GM23338 (cell line): ENCODE measurements at regions not wholly inside any gene's neighbourhood (a gene's known extent, or its start where the extent isn't known, plus 50 kb on each side); places are given as distances from the start of the nearest gene placed in this dataset.

Experiments
- ATAC-seq: fragments of 200-7000 bp; cut with Tn5 transposase; 3 replicates; pipeline ENCODE4 v1.9.1; 2020
- DNase-seq: peaks from one replicate; pipeline ENCODE4 v3.0.0-alpha.2; 2015; ENCODE audit warnings: low spot score
- H2AFZ ChIP-seq: fragments of 200-600 bp; sonication (generic); 2 replicates; pipeline ENCODE4 v1.8.0; 2016; ENCODE audit warnings: antibody characterized with exemption, mild to moderate bottlenecking, moderate library complexity
- H3F3A ChIP-seq: fragments of 200-600 bp; sonication (generic); replicated peaks from 2 replicates; pipeline ENCODE4 v1.8.0; 2017; ENCODE audit warnings: antibody characterized with exemption, mixed run types, low read depth
- H3K27ac ChIP-seq: fragments of 200-600 bp; sonication (generic); 2 replicates; pipeline ENCODE4 v1.6.1; 2016; ENCODE audit warnings: low read depth
- H3K27me3 ChIP-seq: fragments of 200-600 bp; sonication (generic); 2 replicates; pipeline ENCODE4 v1.8.0; 2016; ENCODE audit warnings: mild to moderate bottlenecking, mixed run types, moderate library complexity; ENCODE audit not compliant: insufficient read depth
- H3K36me3 ChIP-seq: fragments of 200-600 bp; sonication (generic); 2 replicates; pipeline ENCODE4 v1.8.0; 2016; ENCODE audit warnings: mild to moderate bottlenecking; ENCODE audit not compliant: insufficient read depth
- H3K4me1 ChIP-seq: fragments of 200-600 bp; sonication (generic); 2 replicates; pipeline ENCODE4 v1.8.0; 2016; ENCODE audit warnings: mild to moderate bottlenecking, moderate library complexity; ENCODE audit not compliant: insufficient read depth
- H3K4me2 ChIP-seq: fragments of 200-600 bp; sonication (generic); 2 replicates; pipeline ENCODE4 v1.7.1; 2017; ENCODE audit warnings: mixed run types
- H3K4me3 ChIP-seq: fragments of 200-600 bp; sonication (generic); 2 replicates; pipeline ENCODE4 v1.6.1; 2016; ENCODE audit warnings: mixed run types
- H3K79me2 ChIP-seq: fragments of 200-600 bp; sonication (generic); replicated peaks from 2 replicates; pipeline ENCODE4 v1.8.0; 2017; ENCODE audit warnings: mild to moderate bottlenecking; ENCODE audit not compliant: insufficient read depth
- H3K9me2 ChIP-seq: fragments of 200-600 bp; sonication (generic); 2 replicates; pipeline ENCODE4 v1.8.0; 2017; ENCODE audit not compliant: insufficient read depth
- H4K20me1 ChIP-seq: fragments of 200-600 bp; sonication (generic); replicated peaks from 2 replicates; pipeline ENCODE4 v1.8.0; 2017; ENCODE audit warnings: mild to moderate bottlenecking; ENCODE audit not compliant: insufficient read depth
- H3K27ac Mint-ChIP-seq: 2 replicates; pipeline ENCODE4 v1.8.0; 2020; ENCODE audit warnings: inconsistent platforms, mild to moderate bottlenecking, moderate library complexity, mixed read lengths
- H3K27me3 Mint-ChIP-seq: 3 replicates; pipeline ENCODE4 v1.8.0; 2022; ENCODE audit warnings: low read depth, mild to moderate bottlenecking, moderate library complexity, mixed read lengths, inconsistent platforms; ENCODE audit not compliant: insufficient read depth, poor library complexity
- H3K36me3 Mint-ChIP-seq: 3 replicates; pipeline ENCODE4 v1.8.0; 2021; ENCODE audit warnings: low read depth, mild to moderate bottlenecking, inconsistent platforms, moderate library complexity, mixed read lengths
- H3K4me1 Mint-ChIP-seq: 3 replicates; pipeline ENCODE4 v1.8.0; 2020; ENCODE audit warnings: mild to moderate bottlenecking, inconsistent platforms, mixed read lengths
- H3K4me3 Mint-ChIP-seq: 3 replicates; pipeline ENCODE4 v1.8.0; 2021; ENCODE audit warnings: moderate library complexity, mild to moderate bottlenecking, inconsistent platforms, mixed read lengths
- H3K9me3 Mint-ChIP-seq: 3 replicates; pipeline ENCODE4 v1.8.0; 2020; ENCODE audit warnings: moderate library complexity, mild to moderate bottlenecking, inconsistent platforms, mixed read lengths
- CREB1 ChIP-seq: fragments of 250-450 bp; sonication (Bioruptor Pico); IDR thresholded peaks from 2 replicates; pipeline ENCODE4 v1.5.0; 2020; ENCODE audit warnings: low read depth, mild to moderate bottlenecking, moderate library complexity
- EZH2 ChIP-seq: fragments of 200-600 bp; sonication (generic); IDR thresholded peaks from one replicate; pipeline ENCODE4 v1.8.0; 2017; ENCODE audit warnings: antibody characterized with exemption, mild to moderate bottlenecking, low read depth; ENCODE audit not compliant: unreplicated experiment
- JUNB ChIP-seq: IDR thresholded peaks from one replicate; pipeline ENCODE4 v1.6.1; 2016; ENCODE audit warnings: antibody characterized with exemption; ENCODE audit not compliant: unreplicated experiment
- NANOG ChIP-seq: IDR thresholded peaks from 2 replicates; pipeline ENCODE4 v1.6.1; 2016; ENCODE audit warnings: antibody characterized with exemption, borderline replicate concordance
- POLR2AphosphoS5 ChIP-seq: IDR thresholded peaks from 2 replicates; pipeline ENCODE4 v1.6.1; 2016; ENCODE audit warnings: antibody characterized with exemption, low read depth
- STAT1 ChIP-seq: IDR thresholded peaks from one replicate; pipeline ENCODE4 v1.6.1; 2016; ENCODE audit warnings: antibody characterized with exemption; ENCODE audit not compliant: unreplicated experiment
- TF ChIP-seq, protein P1 (sequence below), 2 experiments: fragments of 200-600 bp in 1 of 2; sonication (generic) in 1 of 2; conservative IDR thresholded peaks; 2 replicates each; pipeline versions ENCODE4 v1.5.1 to v1.6.1; 2016 to 2017; ENCODE audit warnings: antibody characterized with exemption in 2 of 2, low read depth in 2 of 2, mild to moderate bottlenecking in 2 of 2, moderate library complexity in 1 of 2
- TF ChIP-seq, protein P2 (sequence below): IDR thresholded peaks from 2 replicates; pipeline ENCODE4 v1.6.1; 2016; ENCODE audit warnings: antibody characterized with exemption

DNA sequence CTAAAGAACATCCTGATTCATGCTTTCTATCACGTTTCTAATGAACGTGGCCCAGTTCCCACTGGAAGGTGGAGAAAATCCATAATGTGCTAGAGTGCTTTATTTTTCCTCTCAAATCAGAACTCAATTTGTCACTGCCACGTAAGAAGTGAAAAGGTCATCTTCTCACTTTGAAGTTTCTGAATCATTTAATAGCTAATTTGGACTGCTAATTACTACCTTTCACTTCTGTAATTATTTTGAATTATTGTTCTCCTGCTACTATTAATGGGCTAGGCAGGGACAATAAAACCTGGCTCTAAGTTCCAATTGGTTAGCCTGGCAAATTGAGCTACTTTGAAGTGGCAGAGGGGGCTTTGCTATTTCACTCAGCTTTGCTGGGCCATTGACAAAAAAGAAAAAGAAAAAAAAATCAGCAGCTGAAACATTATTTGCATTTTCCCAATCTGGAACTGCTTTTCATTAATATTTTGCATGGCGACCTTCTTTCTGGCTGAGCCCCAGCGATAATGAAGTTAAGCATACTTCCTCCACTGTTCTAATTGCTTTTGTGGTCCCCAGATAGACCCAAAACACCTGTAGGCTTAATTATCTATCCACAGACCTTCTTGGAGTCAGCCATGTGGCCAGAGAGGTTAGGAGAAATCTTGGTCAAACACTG lies 264.2 kb downstream of the SEC23IP start:
- H3K27ac ChIP-seq, result no peak overlapping the region
- 0 out of 2 replicates have a peak, but pooled peaks cover 11% of the 10 kb centered on the region for H3K9me2 ChIP-seq
- no peaks in the 10 kb centered on the region for H3K27me3 ChIP-seq
- ATAC-seq (no peak), DNase-seq (no peak)
- no peak overlapping the region for H3K27ac Mint-ChIP-seq
- no peak overlapping the region for H3K4me3 Mint-ChIP-seq
- H3K36me3 Mint-ChIP-seq, result no peaks in the 10 kb centered on the region
- H4K20me1 ChIP-seq, result no peaks in the 10 kb centered on the region
- no peaks in the 10 kb centered on the region for H3F3A ChIP-seq
- no peaks in the 10 kb centered on the region for H3K4me1 ChIP-seq
- H3K27me3 Mint-ChIP-seq, result peaks cover 6% of the 10 kb centered on the region
- H3K36me3 ChIP-seq, result no peaks in the 10 kb centered on the region
- TF ChIP-seq CREB1 (CRISPR knock-in tag), result no peak
- TF ChIP-seq JUNB, result no peak
- TF ChIP-seq EZH2, result no peak
- TF ChIP-seq STAT1, result no peak
- TF ChIP-seq, protein P1, sequence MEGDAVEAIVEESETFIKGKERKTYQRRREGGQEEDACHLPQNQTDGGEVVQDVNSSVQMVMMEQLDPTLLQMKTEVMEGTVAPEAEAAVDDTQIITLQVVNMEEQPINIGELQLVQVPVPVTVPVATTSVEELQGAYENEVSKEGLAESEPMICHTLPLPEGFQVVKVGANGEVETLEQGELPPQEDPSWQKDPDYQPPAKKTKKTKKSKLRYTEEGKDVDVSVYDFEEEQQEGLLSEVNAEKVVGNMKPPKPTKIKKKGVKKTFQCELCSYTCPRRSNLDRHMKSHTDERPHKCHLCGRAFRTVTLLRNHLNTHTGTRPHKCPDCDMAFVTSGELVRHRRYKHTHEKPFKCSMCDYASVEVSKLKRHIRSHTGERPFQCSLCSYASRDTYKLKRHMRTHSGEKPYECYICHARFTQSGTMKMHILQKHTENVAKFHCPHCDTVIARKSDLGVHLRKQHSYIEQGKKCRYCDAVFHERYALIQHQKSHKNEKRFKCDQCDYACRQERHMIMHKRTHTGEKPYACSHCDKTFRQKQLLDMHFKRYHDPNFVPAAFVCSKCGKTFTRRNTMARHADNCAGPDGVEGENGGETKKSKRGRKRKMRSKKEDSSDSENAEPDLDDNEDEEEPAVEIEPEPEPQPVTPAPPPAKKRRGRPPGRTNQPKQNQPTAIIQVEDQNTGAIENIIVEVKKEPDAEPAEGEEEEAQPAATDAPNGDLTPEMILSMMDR (conservative IDR thresholded peaks at IDR 0.05; ENCODE audit: low read depth in 2 of 2), result no peak
- TF ChIP-seq, protein P2, sequence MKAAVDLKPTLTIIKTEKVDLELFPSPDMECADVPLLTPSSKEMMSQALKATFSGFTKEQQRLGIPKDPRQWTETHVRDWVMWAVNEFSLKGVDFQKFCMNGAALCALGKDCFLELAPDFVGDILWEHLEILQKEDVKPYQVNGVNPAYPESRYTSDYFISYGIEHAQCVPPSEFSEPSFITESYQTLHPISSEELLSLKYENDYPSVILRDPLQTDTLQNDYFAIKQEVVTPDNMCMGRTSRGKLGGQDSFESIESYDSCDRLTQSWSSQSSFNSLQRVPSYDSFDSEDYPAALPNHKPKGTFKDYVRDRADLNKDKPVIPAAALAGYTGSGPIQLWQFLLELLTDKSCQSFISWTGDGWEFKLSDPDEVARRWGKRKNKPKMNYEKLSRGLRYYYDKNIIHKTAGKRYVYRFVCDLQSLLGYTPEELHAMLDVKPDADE, result no peak
- no peak for TF ChIP-seq NANOG
- TF ChIP-seq POLR2AphosphoS5, result no peak
- peaks cover 4% of the 10 kb centered on the region; the same call in 2 of the 3 replicates for H3K9me3 Mint-ChIP-seq
- H3K4me2 ChIP-seq, result no peak overlapping the region
- no peaks in the 10 kb centered on the region for H3K79me2 ChIP-seq
- H2AFZ ChIP-seq, result no peak overlapping the region
- no peaks in the 10 kb centered on the region for H3K4me1 Mint-ChIP-seq
- no peak overlapping the region for H3K4me3 ChIP-seq

- Mint-ChIP-seq H3K9me3 (no peaks in the 10 kb centered on the region; the same call in 2 of the 3 replicates), H3K27me3 (peaks cover 2% of the 10 kb centered on the region), H3K36me3 (no peaks in the 10 kb centered on the region), H3K4me1 (no peaks in the 10 kb centered on the region), H3K4me3 (no peak overlapping the region), H3K27ac (no peak overlapping the region)
- DNase-seq, result no peak
- Histone ChIP-seq H4K20me1 (no peaks in the 10 kb centered on the region), H3K27ac (no peak overlapping the region), H2AFZ (no peak overlapping the region), H3K36me3 (no peaks in the 10 kb centered on the region), H3K27me3 (no peaks in the 10 kb centered on the region), H3K9me2 (0 out of 2 replicates have a peak, but pooled peaks cover 11% of the 10 kb centered on the region), H3K4me3 (no peak overlapping the region), H3K79me2 (no peaks in the 10 kb centered on the region), H3K4me2 (no peak overlapping the region), H3K4me1 (no peaks in the 10 kb centered on the region), H3F3A (no peaks in the 10 kb centered on the region)
- no peak for TF ChIP-seq EZH2
- no peak for TF ChIP-seq STAT1
- ATAC-seq, result no peak
Measured at GRCh38 chr10:120161111-120161510, 268.6 kb downstream of the SEC23IP start.
